HG02588 (cell line): ENCODE measurements at regions not wholly inside any gene's neighbourhood (a gene's known extent, or its start where the extent isn't known, plus 50 kb on each side); places are given as distances from the start of the nearest gene placed in this dataset.
"Not testable (repeated sequence)": the region's sequence is repeated elsewhere in the genome, so short reads cannot be mapped to it uniquely, and the experiment has no call there.

Source experiments
- ATAC-seq: cut with Tn5 transposase; IDR thresholded peaks from one replicate; pipeline ENCODE4 v1.9.1; 2021; ENCODE audit warnings: mild to moderate bottlenecking, moderate library complexity; ENCODE audit not compliant: unreplicated experiment

- no peak for ATAC-seq
Observed at GRCh38 chr4:33989820-33990443, 2254.4 kb downstream of the ARAP2 start.

- ATAC-seq = no peak
Observed at GRCh38 chr4:33996075-33996718, 2248.1 kb downstream of the ARAP2 start.

- ATAC-seq = no peak
Observed at GRCh38 chr4:33998291-33998690, 2246.0 kb downstream of the ARAP2 start.

- no peak for ATAC-seq
Observed at GRCh38 chr4:34000356-34000755, 2244.0 kb downstream of the ARAP2 start.

- ATAC-seq = not testable (repeated sequence)
Observed at GRCh38 chr4:34006540-34006939, 2237.8 kb downstream of the ARAP2 start.

- ATAC-seq = no peak
Observed at GRCh38 chr4:34009951-34010350, 2234.4 kb downstream of the ARAP2 start.

GRCh38 chr4:34010751-34011519 is 2233.4 kb downstream of the ARAP2 start:
- ATAC-seq = no peak

- ATAC-seq = no peak
Observed at GRCh38 chr4:34035225-34035624, 2209.1 kb downstream of the ARAP2 start.

- no peak for ATAC-seq
Observed at GRCh38 chr4:34037280-34037679, 2207.0 kb downstream of the ARAP2 start.

GRCh38 chr4:34039766-34040165 is 2204.5 kb downstream of the ARAP2 start:
- ATAC-seq = no peak

GRCh38 chr4:34043131-34043530 is 2201.2 kb downstream of the ARAP2 start:
- no peak for ATAC-seq

- no peak for ATAC-seq
Observed at GRCh38 chr4:34046580-34046979, 2197.7 kb downstream of the ARAP2 start.

GRCh38 chr4:34047363-34047762 is 2197.0 kb downstream of the ARAP2 start:
- ATAC-seq = no peak

- ATAC-seq = no peak
Observed at GRCh38 chr4:34066126-34066525, 2178.2 kb downstream of the ARAP2 start.

- no peak for ATAC-seq
Observed at GRCh38 chr4:34091451-34091850, 2152.9 kb downstream of the ARAP2 start.

GRCh38 chr4:34094114-34094513 is 2150.2 kb downstream of the ARAP2 start:
- ATAC-seq = no peak

- no peak for ATAC-seq
Observed at GRCh38 chr4:34105311-34105710, 2139.0 kb downstream of the ARAP2 start.

GRCh38 chr4:34108391-34108790 is 2135.9 kb downstream of the ARAP2 start:
- ATAC-seq = no peak

- no peak for ATAC-seq
Observed at GRCh38 chr4:34112573-34112972, 2131.7 kb downstream of the ARAP2 start.

GRCh38 chr4:34138385-34138784 is 2105.9 kb downstream of the ARAP2 start:
- no peak for ATAC-seq

- ATAC-seq = no peak
Observed at GRCh38 chr4:34139346-34139745, 2105.0 kb downstream of the ARAP2 start.

GRCh38 chr4:34148322-34148908 is 2095.9 kb downstream of the ARAP2 start:
- ATAC-seq = no peak
